ENCODE measurements at regions not wholly inside any gene's neighbourhood (a gene's known extent, or its start where the extent isn't known, plus 50 kb on each side); places are given as distances from the start of the nearest gene placed in this dataset.

DNA sequence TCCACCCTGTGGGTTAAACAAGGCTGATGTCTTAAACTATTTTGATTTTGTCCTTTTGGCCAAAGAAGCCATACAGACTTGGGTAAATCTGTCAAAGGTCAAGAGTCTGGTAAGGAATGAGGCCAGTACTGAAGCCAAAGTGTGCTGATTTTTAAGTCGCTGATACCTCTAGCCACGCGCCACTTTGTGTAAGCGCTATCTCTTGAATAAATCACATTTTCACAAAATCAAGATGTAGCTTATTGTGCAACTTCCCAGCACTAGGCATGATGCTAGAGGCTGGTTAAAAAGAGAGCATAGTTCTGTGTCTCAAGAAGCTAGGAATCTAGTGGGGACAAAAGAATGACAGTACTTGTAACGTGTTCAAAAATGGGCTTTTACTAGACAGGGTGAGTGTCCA is 510.6 kb upstream of the RAB6C start:
- no peak overlapping the region for H3K4me3 ChIP-seq (replicated peaks in 1 of 4; ENCODE audit: control extremely low read depth in 1 of 4, insufficient read depth in 1 of 4, low read depth in 3 of 4, low read length in 4 of 4)
- no peak overlapping the region for H2AFZ ChIP-seq (ENCODE audit: low read length)
- no peaks in the 10 kb centered on the region for H3K27me3 ChIP-seq (ENCODE audit: control insufficient read depth, insufficient read depth, low read length)
- H3K9me3 ChIP-seq (ENCODE audit: control insufficient read depth, insufficient read depth, low read depth, low read length) = no peaks in the 10 kb centered on the region
- no peak overlapping the region for H3K27ac ChIP-seq (ENCODE audit: insufficient read depth, low read length)
- no peak for TF ChIP-seq EZH2 (IDR thresholded peaks at IDR 0.05; ENCODE audit: low read length, missing control alignments)
- H4K20me1 ChIP-seq (ENCODE audit: control insufficient read depth, extremely low read depth, insufficient read depth, low read length) = no peaks in the 10 kb centered on the region
- H3K4me1 ChIP-seq (ENCODE audit: control insufficient read depth, extremely low read depth, insufficient read depth, low read length) = no peaks in the 10 kb centered on the region
- no peak overlapping the region for H3K9ac ChIP-seq (ENCODE audit: insufficient read depth, low read length)
- H3K36me3 ChIP-seq (ENCODE audit: control insufficient read depth, insufficient read depth, low read length) = no peaks in the 10 kb centered on the region
- no peaks in the 10 kb centered on the region for H3K79me2 ChIP-seq (ENCODE audit: control insufficient read depth, insufficient read depth, low read length)
- no peak for DNase-seq (ENCODE audit: low read depth in 2 of 2)
- H3K4me2 ChIP-seq (ENCODE audit: extremely low read depth, insufficient read depth, low read length) = no peak overlapping the region

GRCh38 chr2:129469389-129469788 is 510.1 kb upstream of the RAB6C start:
- Histone ChIP-seq H3K4me3 (replicated peaks in 1 of 4; ENCODE audit: control extremely low read depth in 1 of 4, insufficient read depth in 1 of 4, low read depth in 3 of 4, low read length in 4 of 4) (no peak overlapping the region), H3K27me3 (ENCODE audit: control insufficient read depth, insufficient read depth, low read length) (no peaks in the 10 kb centered on the region), H4K20me1 (ENCODE audit: control insufficient read depth, extremely low read depth, insufficient read depth, low read length) (no peaks in the 10 kb centered on the region), H3K9me3 (ENCODE audit: control insufficient read depth, insufficient read depth, low read depth, low read length) (no peaks in the 10 kb centered on the region), H3K27ac (ENCODE audit: insufficient read depth, low read length) (no peak overlapping the region), H2AFZ (ENCODE audit: low read length) (no peak overlapping the region), H3K9ac (ENCODE audit: insufficient read depth, low read length) (no peak overlapping the region), H3K4me1 (ENCODE audit: control insufficient read depth, extremely low read depth, insufficient read depth, low read length) (no peaks in the 10 kb centered on the region), H3K36me3 (ENCODE audit: control insufficient read depth, insufficient read depth, low read length) (no peaks in the 10 kb centered on the region), H3K79me2 (ENCODE audit: control insufficient read depth, insufficient read depth, low read length) (no peaks in the 10 kb centered on the region), H3K4me2 (ENCODE audit: extremely low read depth, insufficient read depth, low read length) (no peak overlapping the region)
- DNase-seq (ENCODE audit: low read depth in 2 of 2) = no peak
- TF ChIP-seq, protein P1, sequence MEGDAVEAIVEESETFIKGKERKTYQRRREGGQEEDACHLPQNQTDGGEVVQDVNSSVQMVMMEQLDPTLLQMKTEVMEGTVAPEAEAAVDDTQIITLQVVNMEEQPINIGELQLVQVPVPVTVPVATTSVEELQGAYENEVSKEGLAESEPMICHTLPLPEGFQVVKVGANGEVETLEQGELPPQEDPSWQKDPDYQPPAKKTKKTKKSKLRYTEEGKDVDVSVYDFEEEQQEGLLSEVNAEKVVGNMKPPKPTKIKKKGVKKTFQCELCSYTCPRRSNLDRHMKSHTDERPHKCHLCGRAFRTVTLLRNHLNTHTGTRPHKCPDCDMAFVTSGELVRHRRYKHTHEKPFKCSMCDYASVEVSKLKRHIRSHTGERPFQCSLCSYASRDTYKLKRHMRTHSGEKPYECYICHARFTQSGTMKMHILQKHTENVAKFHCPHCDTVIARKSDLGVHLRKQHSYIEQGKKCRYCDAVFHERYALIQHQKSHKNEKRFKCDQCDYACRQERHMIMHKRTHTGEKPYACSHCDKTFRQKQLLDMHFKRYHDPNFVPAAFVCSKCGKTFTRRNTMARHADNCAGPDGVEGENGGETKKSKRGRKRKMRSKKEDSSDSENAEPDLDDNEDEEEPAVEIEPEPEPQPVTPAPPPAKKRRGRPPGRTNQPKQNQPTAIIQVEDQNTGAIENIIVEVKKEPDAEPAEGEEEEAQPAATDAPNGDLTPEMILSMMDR (conservative IDR thresholded peaks at IDR 0.05 in 1 of 2, IDR thresholded peaks at IDR 0.05 in 1 of 2; ENCODE audit: low read depth in 1 of 2, low read length in 2 of 2) = no peak
- TF ChIP-seq EZH2 (IDR thresholded peaks at IDR 0.05; ENCODE audit: low read length, missing control alignments) = no peak

DNA sequence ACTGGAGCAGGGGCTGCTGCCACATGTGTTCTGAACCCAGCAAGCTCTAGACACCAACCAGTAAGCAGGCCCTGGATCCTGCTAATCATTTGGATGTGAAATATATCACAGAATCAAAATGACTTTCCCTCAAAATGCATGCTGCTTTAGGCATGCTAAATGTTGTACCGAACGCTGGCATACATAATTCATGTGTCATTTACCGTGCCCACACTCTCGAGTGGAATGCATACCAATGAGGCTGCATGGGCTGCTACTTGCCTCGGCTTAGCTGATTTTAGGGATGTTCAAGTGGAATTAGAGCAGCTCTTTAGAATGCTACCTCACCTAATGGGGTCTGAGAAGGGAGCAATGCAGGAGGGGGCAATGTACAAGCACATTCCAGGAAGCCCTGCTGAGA is 509.6 kb upstream of the RAB6C start:
- no peak for DNase-seq (ENCODE audit: low read depth in 2 of 2)
- H3K4me2 ChIP-seq (ENCODE audit: extremely low read depth, insufficient read depth, low read length) = no peak overlapping the region
- H3K9ac ChIP-seq (ENCODE audit: insufficient read depth, low read length) = no peak overlapping the region

More for the DNA sequence above, 509.6 kb upstream of the RAB6C start:
- TF ChIP-seq, protein P1 (conservative IDR thresholded peaks at IDR 0.05 in 1 of 2, IDR thresholded peaks at IDR 0.05 in 1 of 2; ENCODE audit: low read depth in 1 of 2, low read length in 2 of 2) = no peak
- TF ChIP-seq EZH2 (IDR thresholded peaks at IDR 0.05; ENCODE audit: low read length, missing control alignments) = no peak
- Histone ChIP-seq H3K4me1 (ENCODE audit: control insufficient read depth, extremely low read depth, insufficient read depth, low read length) (no peaks in the 10 kb centered on the region), H3K27ac (ENCODE audit: insufficient read depth, low read length) (no peak overlapping the region), H3K27me3 (ENCODE audit: control insufficient read depth, insufficient read depth, low read length) (no peaks in the 10 kb centered on the region), H2AFZ (ENCODE audit: low read length) (no peak overlapping the region), H4K20me1 (ENCODE audit: control insufficient read depth, extremely low read depth, insufficient read depth, low read length) (no peaks in the 10 kb centered on the region), H3K4me3 (replicated peaks in 1 of 4; ENCODE audit: control extremely low read depth in 1 of 4, insufficient read depth in 1 of 4, low read depth in 3 of 4, low read length in 4 of 4) (no peak overlapping the region), H3K36me3 (ENCODE audit: control insufficient read depth, insufficient read depth, low read length) (no peaks in the 10 kb centered on the region), H3K79me2 (ENCODE audit: control insufficient read depth, insufficient read depth, low read length) (no peaks in the 10 kb centered on the region), H3K9me3 (ENCODE audit: control insufficient read depth, insufficient read depth, low read depth, low read length) (no peaks in the 10 kb centered on the region)
